Stimulated activated CD8-positive, alpha-beta memory T cell treated with anti-CD3 and anti-CD28 coated beads, Interleukin-4, amount 100 ng/mL, for 48 hours (primary cell): ENCODE measurements at regions not wholly inside any gene's neighbourhood (a gene's known extent, or its start where the extent isn't known, plus 50 kb on each side); places are given as distances from the start of the nearest gene placed in this dataset.

Experiments
- DNase-seq: peaks from one replicate; pipeline ENCODE4 v3.0.0-alpha.2; 2020

GRCh38 chr2:8524823-8525222 is 157.0 kb upstream of the ID2 start:
- no peak for DNase-seq

- no peak for DNase-seq
Measured at GRCh38 chr2:8525236-8525581, 156.6 kb upstream of the ID2 start.

- no peak for DNase-seq
Measured at GRCh38 chr2:8525582-8526402, 156.1 kb upstream of the ID2 start.

- no peak for DNase-seq
Measured at GRCh38 chr2:8526403-8526696, 155.5 kb upstream of the ID2 start.

- DNase-seq, result no peak
Measured at GRCh38 chr2:8527031-8527430, 154.8 kb upstream of the ID2 start.

GRCh38 chr2:8527676-8528075 is 154.2 kb upstream of the ID2 start:
- no peak for DNase-seq

- DNase-seq, result no peak
Measured at GRCh38 chr2:8528863-8529262, 153.0 kb upstream of the ID2 start.

GRCh38 chr2:8529706-8530277 is 152.1 kb upstream of the ID2 start:
- no peak for DNase-seq

- DNase-seq, result no peak
Measured at GRCh38 chr2:8531481-8531880, 150.4 kb upstream of the ID2 start.

GRCh38 chr2:8532438-8532837 is 149.4 kb upstream of the ID2 start:
- DNase-seq, result no peak

GRCh38 chr2:8533923-8534322 is 147.9 kb upstream of the ID2 start:
- DNase-seq, result no peak

- DNase-seq, result no peak
Measured at GRCh38 chr2:8534386-8534728, 147.5 kb upstream of the ID2 start.

- no peak for DNase-seq
Measured at GRCh38 chr2:8534729-8535468, 147.0 kb upstream of the ID2 start.

GRCh38 chr2:8535469-8535795 is 146.4 kb upstream of the ID2 start:
- DNase-seq, result peak; percentile 17

GRCh38 chr2:8535821-8536685 is 145.8 kb upstream of the ID2 start:
- peak; percentile 37 for DNase-seq

- DNase-seq, result peak; percentile 26
Measured at GRCh38 chr2:8536686-8537561, 144.9 kb upstream of the ID2 start.

- peak; percentile 23 for DNase-seq
Measured at GRCh38 chr2:8537562-8538155, 144.2 kb upstream of the ID2 start.

GRCh38 chr2:8538531-8538930 is 143.3 kb upstream of the ID2 start:
- DNase-seq, result no peak

GRCh38 chr2:8538931-8539621 is 142.8 kb upstream of the ID2 start:
- DNase-seq, result no peak

GRCh38 chr2:8539743-8540551 is 141.9 kb upstream of the ID2 start:
- no peak for DNase-seq
